GM10266 (cell line): ENCODE measurements at regions not wholly inside any gene's neighbourhood (a gene's known extent, or its start where the extent isn't known, plus 50 kb on each side); places are given as distances from the start of the nearest gene placed in this dataset.

ENCODE experiments used
- DNase-seq: peaks from one replicate; pipeline ENCODE4 v3.0.0; 2012; ENCODE audit errors: extremely low spot score
- TF ChIP-seq, protein P1 (sequence below): IDR thresholded peaks from 2 replicates; pipeline ENCODE4 v1.5.1; 2012; ENCODE audit warnings: mild to moderate bottlenecking, low read depth; ENCODE audit not compliant: control insufficient read depth, insufficient read depth; ENCODE audit errors: missing control alignments

DNA sequence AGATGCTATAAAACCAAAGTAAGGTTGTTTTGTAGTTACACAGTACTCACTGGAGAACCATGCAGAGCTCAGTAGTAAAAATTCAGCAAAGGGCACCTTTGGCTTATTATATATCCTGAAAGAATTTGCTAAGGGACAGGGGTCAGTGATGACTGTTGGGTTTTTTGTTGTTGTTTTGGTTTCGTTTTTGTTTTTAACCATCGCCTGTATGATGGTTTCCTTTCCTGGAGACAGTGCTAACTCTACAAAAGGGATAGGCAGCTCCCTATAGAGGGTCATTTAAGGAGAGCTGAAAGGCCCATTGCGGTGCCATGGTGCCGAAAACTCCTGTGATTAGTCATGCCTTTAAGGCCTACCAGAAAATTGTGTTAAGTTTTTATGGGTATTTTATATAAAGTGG lies 118.2 kb upstream of the GOLIM4 start:
- TF ChIP-seq, protein P1, sequence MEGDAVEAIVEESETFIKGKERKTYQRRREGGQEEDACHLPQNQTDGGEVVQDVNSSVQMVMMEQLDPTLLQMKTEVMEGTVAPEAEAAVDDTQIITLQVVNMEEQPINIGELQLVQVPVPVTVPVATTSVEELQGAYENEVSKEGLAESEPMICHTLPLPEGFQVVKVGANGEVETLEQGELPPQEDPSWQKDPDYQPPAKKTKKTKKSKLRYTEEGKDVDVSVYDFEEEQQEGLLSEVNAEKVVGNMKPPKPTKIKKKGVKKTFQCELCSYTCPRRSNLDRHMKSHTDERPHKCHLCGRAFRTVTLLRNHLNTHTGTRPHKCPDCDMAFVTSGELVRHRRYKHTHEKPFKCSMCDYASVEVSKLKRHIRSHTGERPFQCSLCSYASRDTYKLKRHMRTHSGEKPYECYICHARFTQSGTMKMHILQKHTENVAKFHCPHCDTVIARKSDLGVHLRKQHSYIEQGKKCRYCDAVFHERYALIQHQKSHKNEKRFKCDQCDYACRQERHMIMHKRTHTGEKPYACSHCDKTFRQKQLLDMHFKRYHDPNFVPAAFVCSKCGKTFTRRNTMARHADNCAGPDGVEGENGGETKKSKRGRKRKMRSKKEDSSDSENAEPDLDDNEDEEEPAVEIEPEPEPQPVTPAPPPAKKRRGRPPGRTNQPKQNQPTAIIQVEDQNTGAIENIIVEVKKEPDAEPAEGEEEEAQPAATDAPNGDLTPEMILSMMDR = no peak
- peak; percentile 54 for DNase-seq

DNA sequence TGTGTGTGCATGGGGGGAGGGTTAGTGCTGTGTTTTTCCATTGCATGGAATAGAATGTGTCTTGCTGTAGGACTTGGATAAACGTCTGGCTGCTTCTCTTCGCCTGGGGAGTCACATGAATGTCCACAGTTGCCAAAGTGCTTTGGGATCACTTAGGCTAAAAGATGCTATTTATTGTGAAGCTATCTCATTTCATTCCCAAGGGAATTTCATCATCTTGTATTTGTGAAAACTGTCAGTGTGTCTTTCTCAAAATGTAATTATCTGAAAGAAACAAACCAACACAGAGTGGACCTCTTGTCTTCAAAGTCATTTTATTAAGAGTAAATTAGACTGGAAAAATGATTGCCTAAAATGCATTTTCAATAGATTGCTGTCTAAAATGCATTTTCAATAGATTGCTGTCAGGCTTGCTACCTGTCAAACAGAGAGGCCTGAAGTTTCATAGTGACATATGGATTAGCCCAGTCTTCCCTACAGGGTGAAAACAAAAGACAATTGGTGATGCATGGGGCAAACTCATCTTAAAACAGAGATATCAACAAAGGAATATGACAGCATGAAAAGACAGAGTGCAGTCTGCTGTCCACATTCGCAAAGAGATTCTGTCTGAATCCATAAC lies 117.1 kb upstream of the GOLIM4 start:
- no peak for DNase-seq
- TF ChIP-seq, protein P1 = no peak

DNA sequence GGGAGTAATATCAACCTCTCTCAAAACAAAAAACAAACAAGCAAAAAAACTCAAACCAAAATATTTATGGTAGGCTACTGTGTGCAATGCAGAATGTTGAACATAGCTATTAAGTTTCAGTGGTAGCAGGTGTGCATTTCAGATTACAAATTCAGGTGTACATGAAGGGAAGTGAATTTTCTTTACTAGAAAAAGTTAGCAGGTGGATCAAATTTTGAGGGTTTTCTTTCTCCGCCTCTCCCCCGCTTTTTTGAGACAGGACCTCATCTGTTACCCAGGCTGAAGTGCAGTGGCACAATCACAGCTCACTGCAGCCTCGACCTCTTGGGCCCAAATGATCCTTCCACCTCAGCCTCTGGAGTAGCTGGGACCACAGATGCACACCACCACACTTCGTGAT lies 109.7 kb upstream of the GOLIM4 start:
- TF ChIP-seq, protein P1 = no peak
- no peak for DNase-seq

DNA sequence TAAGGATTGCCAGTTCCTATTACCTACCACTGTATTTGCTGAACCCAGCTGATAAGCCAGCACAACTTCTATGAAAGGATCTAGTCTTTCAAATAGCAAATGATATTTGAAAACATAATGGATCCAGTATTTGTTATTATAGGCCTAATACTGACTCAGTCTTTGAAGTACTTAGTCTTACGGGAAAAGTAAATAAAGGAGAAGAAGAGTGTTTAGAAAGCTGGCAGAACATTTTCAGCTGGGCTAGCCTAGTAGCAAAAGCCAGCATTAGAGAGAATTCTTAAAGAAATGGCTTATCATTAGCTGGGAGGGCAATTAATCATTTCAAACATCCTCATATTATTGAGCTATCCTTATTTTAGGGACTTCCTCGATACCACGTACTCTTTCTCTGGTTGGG lies 101.4 kb upstream of the GOLIM4 start:
- DNase-seq = no peak

DNA sequence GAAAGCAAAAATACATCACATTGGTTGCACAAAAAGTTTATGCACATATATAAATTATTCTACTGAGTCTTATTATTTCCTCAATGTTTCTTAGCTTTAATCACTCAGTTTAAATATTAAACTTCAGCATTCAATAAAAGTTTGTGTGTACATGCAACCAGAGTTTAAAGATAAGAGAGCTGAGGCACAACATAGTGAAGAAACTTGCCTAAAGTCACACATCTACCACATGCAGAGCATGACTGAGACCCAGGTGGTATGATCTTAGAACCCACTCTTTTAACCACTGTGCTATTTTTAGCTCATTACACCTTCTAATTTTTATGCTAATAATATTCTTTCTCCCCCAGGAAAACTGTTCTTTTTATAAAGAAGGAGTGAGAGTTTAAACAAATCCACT lies 96.1 kb upstream of the GOLIM4 start:
- TF ChIP-seq, protein P1 = no peak
- no peak for DNase-seq

More for the DNA sequence above, 101.4 kb upstream of the GOLIM4 start:
- TF ChIP-seq, protein P1 = no peak

DNA sequence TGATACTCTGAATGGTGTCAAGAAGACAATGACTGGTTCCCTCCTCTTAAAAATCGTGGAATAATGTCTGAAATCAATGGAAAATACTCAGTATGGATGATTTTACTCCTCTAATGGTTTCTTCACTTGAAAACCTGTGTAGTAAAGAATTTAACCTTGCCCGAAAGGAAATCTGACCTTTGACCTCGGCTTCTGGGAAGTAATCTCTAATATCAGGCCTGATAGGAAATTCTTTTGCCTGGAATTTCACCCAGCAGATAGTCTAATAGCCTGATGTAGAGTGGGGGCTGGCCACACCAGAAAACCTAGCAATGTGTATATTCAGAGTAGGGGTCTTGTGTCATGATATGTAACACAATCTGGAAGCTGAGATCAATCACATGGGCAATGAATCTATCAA lies 91.5 kb upstream of the GOLIM4 start:
- TF ChIP-seq, protein P1 = no peak
- no peak for DNase-seq

DNA sequence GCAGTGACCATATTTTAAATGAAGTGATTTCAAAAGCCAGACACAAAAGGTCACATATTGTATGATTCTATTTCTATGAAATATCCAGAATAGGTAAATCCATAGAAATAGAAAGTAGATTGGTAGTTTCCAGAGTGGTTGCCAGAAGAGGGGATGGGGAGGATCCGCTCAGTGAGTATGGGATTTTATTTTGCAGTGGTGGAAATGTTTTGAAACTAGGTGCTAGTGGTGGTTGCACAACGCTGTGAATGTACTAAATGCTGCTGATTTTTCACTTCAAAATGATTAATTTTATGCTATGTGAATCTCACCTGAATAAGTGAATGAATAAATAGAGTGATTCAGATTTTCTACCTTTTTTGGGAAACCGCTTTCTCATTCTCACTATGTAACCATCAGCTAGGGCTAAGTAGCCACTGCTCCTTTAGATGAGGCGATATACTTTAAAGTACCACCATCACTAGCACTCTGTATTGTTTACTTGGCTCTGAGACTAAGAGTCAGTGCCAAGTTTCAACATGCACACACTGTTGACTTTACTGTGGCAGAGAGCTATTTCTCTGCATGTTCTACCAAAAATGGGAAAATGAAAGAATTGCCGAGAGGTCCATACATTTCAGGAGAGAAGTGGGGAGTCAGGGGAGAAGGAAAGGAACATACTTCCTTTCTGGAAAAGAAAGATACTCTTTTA lies 90.7 kb upstream of the GOLIM4 start:
- TF ChIP-seq, protein P1 = no peak
- no peak for DNase-seq
